CMK (cell line): ENCODE measurements at regions not wholly inside any gene's neighbourhood (a gene's known extent, or its start where the extent isn't known, plus 50 kb on each side); places are given as distances from the start of the nearest gene placed in this dataset.
"Not testable (repeated sequence)": the region's sequence is repeated elsewhere in the genome, so short reads cannot be mapped to it uniquely, and the experiment has no call there.

Source experiments
- DNase-seq: peaks from one replicate; pipeline ENCODE4 v3.0.0-alpha.2; 2010; ENCODE audit warnings: low read depth

DNA sequence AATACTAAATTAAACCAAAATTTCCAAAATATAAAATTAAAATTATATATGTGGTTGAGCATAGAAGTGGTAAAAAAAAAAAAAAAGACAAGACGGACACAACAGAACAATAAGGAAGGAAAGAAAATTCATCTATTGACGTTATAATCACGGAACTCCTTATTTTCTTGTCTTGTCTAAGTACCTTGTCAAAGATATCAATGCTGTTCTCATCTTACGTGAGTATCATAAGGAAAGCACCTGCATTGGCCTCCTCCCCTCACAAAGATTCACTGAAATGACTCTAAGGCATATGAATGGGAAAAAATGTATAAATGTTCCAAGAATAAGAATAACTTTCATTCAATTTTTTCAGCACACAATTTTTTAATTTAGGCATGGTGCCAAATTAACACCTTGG lies 135.4 kb downstream of the PPP1R3A start:
- no peak for DNase-seq

DNA sequence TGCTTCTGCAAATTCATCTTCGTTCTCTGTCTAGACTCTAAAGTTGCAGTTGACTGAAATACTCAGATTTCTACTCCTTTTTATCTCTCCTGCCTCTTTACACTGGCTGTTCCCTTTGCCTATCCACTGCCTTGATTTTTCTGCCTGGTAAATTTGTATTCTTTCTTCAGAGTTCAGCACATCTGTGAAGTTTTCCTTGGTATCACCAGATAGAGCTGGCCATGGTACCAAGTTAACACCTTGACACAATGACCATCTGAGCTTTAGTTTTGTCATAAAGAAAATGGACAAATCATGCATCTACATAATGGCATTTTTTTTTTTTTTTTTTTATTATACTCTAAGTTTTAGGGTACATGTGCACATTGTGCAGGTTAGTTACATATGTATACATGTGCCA lies 143.0 kb downstream of the PPP1R3A start:
- DNase-seq, result no peak

DNA sequence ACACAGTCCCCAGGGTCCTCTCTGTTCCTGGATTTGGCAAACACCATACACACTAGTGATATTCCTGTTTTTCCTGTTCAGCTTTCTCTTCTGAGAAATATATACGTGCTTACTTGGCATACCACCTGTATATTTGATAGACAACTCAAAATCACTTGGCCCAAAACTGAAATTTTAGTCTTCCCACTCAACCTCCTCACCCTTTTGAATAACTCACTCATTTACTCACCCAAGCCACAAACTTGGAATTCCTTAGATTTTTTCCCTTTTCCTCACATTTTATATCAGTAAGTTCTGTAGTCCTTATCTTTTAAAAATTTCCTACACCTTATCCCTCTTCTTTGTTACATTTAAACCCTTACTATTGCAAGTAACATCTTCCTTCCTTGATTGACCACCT lies 143.4 kb downstream of the PPP1R3A start:
- DNase-seq, result no peak

DNA sequence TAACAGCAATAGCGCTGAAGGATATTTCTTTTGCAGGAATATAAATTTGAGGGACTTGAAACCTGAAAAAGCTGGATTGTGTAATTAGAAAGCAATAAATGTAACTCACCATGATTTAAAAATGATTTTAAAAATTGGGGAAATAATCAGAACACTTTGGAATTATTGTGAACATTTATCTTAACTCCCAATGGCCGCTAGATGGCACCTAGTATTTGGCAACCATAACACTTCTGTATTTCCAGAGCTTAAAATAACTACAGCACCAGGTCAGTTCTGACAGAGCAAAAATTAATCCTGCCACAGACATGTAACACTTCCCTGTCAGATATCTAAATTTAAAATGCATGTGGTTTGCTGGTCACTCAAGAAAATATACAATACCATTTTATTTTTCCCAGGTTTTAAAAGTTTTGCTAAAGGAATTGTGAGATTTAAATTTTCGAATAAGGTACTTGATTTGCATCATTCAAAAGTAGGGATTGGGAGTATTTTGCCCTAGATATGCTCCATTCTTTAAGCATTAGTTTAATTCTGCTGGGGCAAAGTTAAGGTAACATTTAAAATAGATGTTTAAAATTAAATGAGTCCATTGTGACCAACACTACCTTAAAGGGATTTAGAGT lies 144.5 kb downstream of the PPP1R3A start:
- DNase-seq, result no peak

DNA sequence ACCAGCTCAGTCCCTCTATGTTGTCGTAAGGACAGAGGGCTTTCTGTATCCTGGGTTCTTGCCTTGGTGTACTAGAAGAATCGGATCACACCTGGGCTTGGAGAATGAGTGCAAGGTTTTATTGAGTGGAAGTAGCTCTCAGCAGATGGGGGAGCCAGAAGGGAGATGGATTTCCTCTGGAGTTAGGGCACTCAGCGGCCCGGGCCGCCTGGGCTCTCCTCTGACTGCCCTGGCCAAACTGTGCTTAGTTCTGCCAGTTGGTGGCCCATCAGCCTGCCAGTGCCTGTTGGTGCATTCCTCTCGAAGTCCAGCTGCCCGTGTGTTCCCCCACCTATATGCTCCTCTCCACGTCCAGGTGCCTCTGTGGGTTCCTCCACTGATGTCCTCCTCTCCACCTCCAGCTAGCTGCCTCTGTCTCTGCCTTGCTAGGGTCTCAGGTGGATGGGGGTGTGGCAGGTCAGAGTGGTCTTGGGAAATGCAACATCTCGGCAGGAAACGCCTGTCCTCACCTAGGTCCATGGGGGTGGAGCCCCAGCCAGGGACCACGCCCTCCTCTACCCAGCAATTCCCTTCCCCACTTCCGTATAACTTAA lies 148.6 kb downstream of the PPP1R3A start:
- DNase-seq, result no peak

DNA sequence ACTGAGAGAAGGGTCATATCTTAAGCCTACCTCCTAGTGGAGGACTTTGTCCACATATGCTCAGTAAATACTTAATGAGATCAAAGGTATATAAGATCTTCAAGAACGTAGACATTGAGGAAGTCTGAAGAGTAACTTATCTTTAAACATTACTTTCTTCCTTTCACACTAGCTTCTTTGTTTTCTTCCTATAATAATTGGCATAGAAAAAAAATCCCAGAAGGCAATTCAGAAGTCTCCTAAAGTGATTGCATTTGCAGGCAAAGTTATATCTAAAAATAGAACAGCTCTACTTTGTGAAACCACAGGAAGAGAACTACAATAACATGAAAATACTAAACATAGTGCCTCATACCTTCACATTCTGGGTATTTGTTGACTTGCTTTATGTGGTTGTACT lies 150.4 kb downstream of the PPP1R3A start:
- no peak for DNase-seq

DNA sequence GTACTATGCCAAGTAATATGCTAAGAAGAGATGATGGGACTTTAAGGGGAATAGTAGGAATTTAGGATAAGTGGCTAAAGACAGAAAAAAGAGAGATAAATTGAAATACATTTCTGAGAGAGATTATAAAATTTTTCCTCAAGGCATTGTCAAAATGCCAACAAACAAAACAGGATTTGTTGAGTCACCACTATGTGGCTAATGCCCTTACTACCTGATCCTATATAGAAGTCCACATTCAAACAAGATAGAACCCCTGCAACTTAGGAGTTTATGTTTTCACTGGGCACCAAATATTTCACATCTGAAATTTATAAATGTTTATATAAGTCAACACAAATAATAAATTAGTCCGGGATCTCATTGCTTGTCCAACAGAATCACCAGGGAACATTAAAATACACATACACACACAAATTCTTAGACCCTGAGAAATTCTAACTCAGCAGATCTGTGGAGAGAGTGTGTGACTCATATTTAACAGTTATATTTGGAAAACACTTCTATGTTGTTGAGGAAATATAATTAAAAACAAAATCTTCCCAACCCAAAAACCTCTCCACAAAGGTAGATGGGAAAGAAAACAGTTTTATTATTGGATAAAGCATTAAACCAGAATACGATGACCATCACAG lies 154.3 kb downstream of the PPP1R3A start:
- DNase-seq, result no peak

DNA sequence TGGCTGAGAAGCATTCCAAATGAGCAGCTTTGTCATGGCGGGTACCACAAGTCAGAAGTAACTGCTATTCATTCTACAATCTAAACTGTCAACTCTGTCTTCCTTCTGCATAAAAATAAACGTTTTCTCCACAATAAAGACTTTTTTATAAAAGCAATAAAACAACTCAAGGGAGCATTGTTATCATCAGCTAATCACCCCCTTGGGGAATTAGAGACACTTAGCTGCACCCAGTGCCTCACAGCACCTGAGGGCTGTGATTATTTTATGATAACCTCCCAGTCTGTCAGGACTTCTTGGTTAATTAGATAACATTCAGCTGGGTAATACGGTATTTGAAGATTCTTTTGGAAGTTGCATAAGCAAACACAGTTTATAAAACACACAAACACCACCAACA lies 155.6 kb downstream of the PPP1R3A start:
- DNase-seq, result no peak

DNA sequence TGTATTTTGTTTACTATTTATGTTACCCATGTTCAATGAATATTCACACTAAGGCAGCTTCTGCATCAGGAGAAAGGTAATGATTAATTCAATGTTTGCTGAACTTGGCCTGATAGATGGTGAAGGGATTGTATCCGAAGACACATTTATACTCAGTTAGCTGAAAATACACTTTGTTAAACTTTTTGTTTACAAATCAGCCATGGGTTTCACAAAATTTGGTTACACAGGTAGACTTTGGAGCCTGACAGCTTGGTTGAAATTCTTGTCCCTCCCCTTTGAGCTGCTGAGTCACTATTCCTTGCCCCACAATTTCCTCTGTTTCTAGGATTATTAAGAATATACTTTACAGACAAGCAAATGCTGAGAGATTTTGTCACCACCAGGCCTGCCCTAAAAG lies 162.6 kb downstream of the PPP1R3A start:
- DNase-seq, result no peak

DNA sequence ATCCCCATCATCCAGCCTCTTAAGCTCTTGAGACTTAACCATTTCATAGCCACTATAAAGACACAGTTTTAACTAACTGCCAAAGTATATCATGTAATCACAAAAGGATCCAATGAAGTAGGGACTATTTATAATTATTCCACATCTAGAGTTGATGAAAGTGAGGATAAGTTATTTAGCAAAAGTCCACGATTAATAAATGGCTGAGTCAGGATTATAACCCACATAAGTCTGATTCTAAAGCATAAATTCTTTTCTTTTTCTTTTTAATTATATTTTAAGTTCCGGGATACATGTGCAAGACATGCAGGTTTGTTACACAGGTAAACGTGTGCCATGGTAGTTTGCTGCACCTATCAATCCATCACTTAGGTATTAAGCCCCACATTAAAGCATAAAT lies 166.1 kb downstream of the PPP1R3A start:
- no peak for DNase-seq

DNA sequence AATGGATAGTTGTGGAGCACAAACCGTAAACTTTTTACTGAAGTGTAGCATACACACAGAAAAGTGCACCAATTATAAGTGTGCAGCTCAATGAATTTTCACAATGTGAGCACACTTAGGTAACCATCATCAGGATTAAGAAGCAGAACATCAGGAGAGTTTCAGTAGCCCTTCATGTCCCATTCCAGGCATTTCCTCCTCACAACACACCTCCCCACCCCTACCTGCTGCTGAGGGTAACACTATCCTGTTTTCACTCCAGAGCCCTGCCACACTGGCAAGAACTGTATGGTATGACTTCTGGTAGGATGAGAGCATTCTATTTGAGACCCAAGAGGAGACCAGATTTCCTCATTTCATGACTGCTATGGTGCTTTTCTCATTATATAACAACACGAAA lies 166.5 kb downstream of the PPP1R3A start:
- no peak for DNase-seq

DNA sequence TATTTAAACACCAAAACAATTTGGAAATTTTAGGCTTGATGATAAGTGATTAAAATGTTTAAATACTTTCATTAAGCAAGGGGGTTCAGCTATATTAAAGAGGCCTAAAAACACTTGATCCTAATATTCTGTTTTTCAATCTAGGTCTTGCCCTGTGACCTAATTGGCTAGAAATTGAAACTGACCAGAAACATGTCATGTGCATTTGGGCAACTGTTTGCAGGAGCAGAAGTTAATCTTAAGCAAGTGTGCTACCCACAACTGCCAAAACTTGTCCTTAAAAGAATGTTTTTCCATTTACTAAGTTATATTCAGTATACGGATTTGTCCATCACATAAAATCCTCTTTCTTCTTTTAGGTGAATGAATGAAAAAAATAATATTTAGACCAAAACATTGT lies 167.3 kb downstream of the PPP1R3A start:
- DNase-seq, result no peak

DNA sequence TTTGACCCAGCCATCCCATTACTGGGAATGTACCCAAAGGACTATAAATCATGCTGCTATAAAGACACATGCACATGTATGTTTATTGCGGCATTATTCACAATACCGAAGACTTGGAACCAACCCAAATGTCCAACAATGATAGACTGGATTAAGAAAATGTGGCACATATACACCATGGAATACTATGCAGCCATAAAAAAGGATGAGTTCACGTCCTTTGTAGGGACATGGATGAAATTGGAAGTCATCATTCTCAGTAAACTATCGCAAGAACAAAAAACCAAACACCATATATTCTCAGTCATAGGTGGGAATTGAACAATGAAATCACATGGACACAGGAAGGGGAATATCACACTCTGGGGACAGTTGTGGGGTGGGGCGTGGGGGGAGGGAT lies 170.4 kb downstream of the PPP1R3A start:
- not testable (repeated sequence) for DNase-seq

DNA sequence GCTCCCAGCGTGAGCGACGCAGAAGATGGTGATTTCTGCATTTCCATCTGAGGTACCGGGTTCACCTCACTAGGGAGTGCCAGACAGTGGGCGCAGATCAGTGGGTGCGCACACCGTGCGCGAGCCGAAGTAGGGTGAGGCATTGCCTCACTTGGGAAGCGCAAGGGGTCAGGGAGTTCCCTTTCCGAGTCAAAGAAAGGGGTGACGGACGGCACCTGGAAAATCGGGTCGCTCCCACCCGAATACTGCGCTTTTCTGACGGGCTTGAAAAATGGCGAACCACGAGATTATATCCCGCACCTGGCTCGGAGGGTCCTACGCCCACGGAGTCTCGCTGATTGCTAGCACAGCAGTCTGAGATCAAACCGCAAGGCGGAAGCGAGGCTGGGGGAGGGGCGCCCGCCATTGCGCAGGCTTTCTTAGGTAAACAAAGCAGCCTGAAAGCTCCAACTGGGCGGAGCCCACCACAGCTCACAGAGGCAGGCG lies 175.8 kb downstream of the PPP1R3A start:
- DNase-seq, result not testable (repeated sequence)

DNA sequence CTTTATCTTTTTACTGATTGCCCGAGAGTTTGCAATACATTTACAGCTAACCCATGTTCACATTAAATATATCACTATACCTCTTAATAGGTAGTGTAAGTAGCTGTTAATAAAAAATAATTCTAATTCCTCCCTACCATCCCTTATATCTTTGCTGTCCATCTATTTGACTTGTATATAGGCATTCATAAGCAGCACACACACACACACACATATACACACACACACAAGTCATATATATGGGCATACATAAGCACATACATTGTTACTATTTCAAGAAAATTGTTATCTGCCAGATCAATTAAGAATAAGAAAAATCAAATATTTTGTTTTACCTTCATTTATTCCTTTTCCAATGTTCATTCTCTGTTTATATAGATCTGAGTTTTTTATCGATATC lies 176.4 kb downstream of the PPP1R3A start:
- no peak for DNase-seq

DNA sequence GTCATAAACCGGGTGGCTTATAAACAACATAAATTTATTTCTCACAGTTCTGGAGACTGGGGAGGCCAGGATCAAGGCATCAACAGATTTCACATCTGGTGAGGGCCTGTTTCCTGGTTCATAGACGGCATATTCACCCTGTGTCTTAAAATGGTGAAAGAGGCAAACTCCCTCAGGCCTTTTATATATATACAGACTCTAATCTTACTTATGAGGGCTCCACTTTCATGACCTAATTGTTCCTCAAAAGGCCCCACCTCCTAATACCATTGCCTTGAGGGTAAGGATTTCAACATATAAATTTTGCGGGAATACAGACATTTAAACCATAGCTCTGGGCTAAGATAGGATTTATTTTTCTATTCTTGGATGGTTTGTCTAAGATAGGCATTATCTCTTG lies 187.2 kb downstream of the PPP1R3A start:
- no peak for DNase-seq

DNA sequence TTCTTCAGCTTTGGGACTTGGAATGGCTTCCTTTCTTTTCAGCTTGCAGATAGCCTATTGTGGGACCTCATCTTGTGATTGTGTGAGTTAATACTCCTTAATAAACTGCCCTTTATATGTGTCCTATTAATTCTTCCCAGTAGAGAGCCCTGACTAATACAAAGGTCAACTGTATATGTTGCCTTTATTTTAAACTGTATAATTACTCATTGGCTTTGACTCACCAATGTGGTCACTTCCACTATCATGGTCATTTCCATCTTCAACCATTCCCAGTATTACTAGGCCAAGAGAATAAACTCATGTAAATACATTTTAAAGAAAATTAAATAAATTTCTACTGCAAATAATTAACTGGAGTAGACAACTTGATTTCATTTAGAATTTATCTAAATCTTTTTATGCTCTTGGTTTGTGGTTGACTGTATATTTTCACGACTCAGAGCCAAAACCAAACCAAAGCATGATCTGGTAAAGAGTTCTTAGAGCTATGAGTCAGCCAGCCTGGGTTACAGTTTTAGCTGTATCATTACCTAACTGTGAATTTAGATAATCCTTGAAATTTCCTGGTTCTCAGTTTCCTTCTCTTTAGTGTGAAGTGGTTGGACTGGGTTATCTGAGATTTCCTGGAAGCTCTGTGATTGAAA lies 188.4 kb downstream of the PPP1R3A start:
- DNase-seq, result no peak

DNA sequence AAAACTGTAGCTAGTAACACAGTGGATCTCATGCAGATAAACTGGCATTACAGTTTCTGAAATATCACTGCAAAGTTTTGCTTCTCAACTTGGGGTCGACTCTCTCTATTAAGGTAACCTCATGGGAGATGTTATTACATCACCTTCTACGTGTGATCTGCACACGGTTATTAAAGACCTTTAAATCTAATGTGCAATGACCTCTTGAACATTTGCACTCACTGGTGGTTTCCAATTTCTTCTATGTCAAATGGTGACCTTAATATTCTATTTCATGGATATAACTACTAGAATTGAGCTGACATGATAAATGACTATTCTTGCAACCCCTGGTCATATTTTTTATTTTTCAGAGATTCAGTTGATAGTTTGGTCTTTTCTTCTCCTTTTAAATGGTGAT lies 191.3 kb downstream of the PPP1R3A start:
- no peak for DNase-seq

DNA sequence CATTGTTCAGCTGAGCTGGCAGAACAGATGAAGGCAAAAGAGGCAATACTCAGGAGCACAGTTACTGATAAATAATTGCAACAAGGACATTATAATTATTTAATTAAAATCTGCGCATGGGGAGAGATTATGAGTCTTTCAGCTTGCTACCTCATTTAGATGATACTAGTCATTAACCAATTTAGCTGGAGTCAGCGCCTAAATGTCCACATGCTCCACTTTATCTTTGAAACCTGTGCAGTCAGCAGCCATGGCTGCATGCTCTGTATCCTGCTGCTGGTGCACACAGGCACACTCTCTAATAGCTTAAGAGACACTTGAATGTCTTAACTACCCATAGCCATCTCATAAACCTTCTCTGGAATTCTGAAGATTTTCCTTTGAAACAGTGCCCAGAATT lies 196.8 kb downstream of the PPP1R3A start:
- no peak for DNase-seq

DNA sequence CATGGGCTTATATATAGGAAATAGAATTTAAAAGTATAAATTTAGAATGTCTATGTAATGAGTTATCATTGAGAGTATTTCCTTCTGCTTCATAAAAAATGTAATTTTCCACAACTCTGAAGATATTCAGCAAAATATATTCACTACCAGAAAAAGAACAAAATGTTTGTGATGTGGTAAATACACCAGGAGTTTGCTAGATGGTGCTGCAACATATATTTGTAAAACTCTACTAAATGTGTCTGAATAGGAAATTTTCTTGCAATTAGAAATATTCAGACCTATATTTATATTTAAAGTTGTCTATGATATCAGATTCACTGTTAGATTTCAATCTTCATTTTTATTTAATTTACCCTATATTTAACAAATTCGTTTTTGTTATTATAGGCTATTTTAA lies 201.1 kb downstream of the PPP1R3A start:
- DNase-seq, result no peak

DNA sequence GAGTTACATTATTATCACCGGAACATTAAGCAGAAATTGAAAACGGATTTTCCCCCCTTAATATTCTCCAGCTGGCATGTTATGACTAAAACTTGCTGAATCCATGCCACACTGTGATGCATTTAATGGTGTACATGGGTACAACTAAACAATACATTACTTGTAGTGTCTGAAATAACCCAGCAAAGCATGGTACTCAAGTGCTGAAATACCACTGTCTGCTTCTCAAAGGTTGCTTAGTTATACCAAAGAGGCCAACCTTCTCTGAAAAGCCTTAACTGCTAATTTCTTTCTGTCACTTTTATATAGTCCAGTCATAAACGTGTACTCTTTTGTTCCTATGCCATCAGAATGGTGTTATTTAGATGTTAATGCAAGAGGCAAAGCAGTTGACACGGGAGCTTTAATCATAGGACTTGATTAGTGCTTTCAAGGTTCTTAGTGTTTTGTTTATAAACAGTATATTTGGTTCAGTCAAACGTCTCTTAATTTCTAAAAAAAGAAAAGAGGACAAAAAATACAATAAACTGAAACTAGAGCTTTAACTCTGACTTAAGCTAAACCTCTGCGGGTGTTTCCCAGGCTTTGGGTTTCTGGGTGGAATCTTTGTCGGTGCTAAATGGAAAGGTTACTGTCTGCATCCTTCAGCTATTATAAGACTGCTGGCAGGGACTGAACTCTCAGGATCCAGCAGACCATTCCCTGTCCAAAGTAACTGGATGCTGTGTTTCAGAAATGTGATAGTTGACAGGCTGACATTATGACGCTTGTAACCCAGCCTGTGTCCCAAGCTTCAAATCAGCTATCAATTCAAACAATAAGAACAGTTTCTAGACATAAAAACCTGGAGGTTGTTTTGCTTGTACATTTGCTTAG lies 202.6 kb downstream of the PPP1R3A start:
- no peak for DNase-seq

DNA sequence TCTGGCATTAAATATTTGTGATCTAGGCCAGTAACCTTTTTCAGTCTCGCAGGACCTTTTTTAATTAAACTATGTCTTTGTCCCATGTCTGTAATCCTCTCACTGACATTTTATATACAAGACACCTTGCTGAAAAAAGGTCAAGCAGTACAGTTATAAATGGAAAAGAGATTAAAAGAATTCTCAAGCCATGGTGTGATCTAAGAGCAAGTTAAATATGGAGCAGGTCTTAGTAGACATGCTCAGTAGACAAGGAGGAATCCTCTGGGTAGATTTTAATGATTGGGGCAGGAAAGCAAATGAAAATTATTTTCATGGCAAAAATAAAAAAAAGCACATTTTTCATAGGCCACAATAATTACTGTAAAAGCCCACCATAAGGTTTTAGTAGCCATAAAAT lies 203.5 kb downstream of the PPP1R3A start:
- DNase-seq, result no peak
